CD14-positive monocyte (primary cell): ENCODE measurements at regions not wholly inside any gene's neighbourhood (a gene's known extent, or its start where the extent isn't known, plus 50 kb on each side); places are given as distances from the start of the nearest gene placed in this dataset.

Experiments used
- DNase-seq, 3 donors: peaks; one replicate each; pipeline ENCODE4 v3.0.0-alpha.2; 2011 to 2022
- H2AFZ ChIP-seq: 2 replicates; pipeline ENCODE4 v1.6.0; 2012; ENCODE audit warnings: mild to moderate bottlenecking, low read depth, low read length, inconsistent platforms; ENCODE audit not compliant: insufficient read depth, poor library complexity, severe bottlenecking
- H3K27ac ChIP-seq, 2 donors: 1 replicate in 1 of 2; 2 replicates in 1 of 2; pipeline ENCODE4 v1.5.1; 2012 to 2013; ENCODE audit warnings: low read length in 2 of 2, control low read depth in 1 of 2, inconsistent platforms in 1 of 2, low read depth in 1 of 2, mild to moderate bottlenecking in 1 of 2
- H3K27me3 ChIP-seq, 2 donors: one replicate each; pipeline versions ENCODE4 v1.6.0 to v1.6.1; 2011 to 2013; ENCODE audit warnings: low read length in 2 of 2; ENCODE audit not compliant: control insufficient read depth in 2 of 2, insufficient read depth in 2 of 2
- H3K36me3 ChIP-seq, 2 donors: replicated peaks in 1 of 2; 1 replicate in 1 of 2; 2 replicates in 1 of 2; pipeline versions ENCODE4 v1.5.1 to v1.6.1; 2012 to 2013; ENCODE audit warnings: low read length in 2 of 2, control low read depth in 1 of 2, inconsistent platforms in 1 of 2, mild to moderate bottlenecking in 1 of 2; ENCODE audit not compliant: insufficient read depth in 2 of 2, control insufficient read depth in 1 of 2
- H3K4me1 ChIP-seq, 2 donors: 1 replicate in 1 of 2; 2 replicates in 1 of 2; pipeline versions ENCODE4 v1.5.1 to v1.6.1; 2012 to 2013; ENCODE audit warnings: low read length in 2 of 2, control low read depth in 1 of 2, inconsistent platforms in 1 of 2, mild to moderate bottlenecking in 1 of 2, moderate library complexity in 1 of 2; ENCODE audit not compliant: insufficient read depth in 2 of 2, control insufficient read depth in 1 of 2
- H3K4me2 ChIP-seq: replicated peaks from 2 replicates; pipeline ENCODE3; 2012; ENCODE audit warnings: low read length, moderate library complexity, mild to moderate bottlenecking; ENCODE audit not compliant: poor library complexity, severe bottlenecking; ENCODE audit errors: extremely low read depth
- H3K4me3 ChIP-seq, 3 experiments: fragments of 200-600 bp in 1 of 3; sonication (generic) in 1 of 3; replicated peaks in 1 of 3; 1 replicate in 2 of 3; 2 replicates in 1 of 3; pipeline ENCODE4 v1.5.1; 2011 to 2013; ENCODE audit warnings: low read length in 3 of 3, mild to moderate bottlenecking in 3 of 3, control low read depth in 2 of 3, low read depth in 2 of 3, inconsistent platforms in 1 of 3, moderate library complexity in 1 of 3
- H3K79me2 ChIP-seq: 2 replicates; pipeline ENCODE4 v1.6.0; 2012; ENCODE audit warnings: mild to moderate bottlenecking, control low read depth, inconsistent platforms, low read length, moderate library complexity; ENCODE audit not compliant: insufficient read depth
- H3K9ac ChIP-seq: 2 replicates; pipeline ENCODE4 v1.6.0; 2017; ENCODE audit warnings: low read length, mild to moderate bottlenecking; ENCODE audit not compliant: insufficient read depth, poor library complexity, severe bottlenecking
- H3K9me3 ChIP-seq, 2 donors: replicated peaks in 1 of 2; 1 replicate in 1 of 2; 2 replicates in 1 of 2; pipeline versions ENCODE4 v1.5.1 to v1.6.1; 2012 to 2013; ENCODE audit warnings: low read length in 2 of 2, control low read depth in 1 of 2; ENCODE audit not compliant: control insufficient read depth in 1 of 2, insufficient read depth in 1 of 2
- H4K20me1 ChIP-seq: 2 replicates; pipeline ENCODE4 v1.6.0; 2012; ENCODE audit warnings: mild to moderate bottlenecking, low read length, control low read depth, moderate library complexity; ENCODE audit not compliant: insufficient read depth
- H3K27ac Mint-ChIP-seq, 7 donors: one replicate each; pipeline ENCODE4 v1.8.0; 2020; ENCODE audit warnings: mild to moderate bottlenecking in 7 of 7, mixed read lengths in 7 of 7, moderate library complexity in 6 of 7, inconsistent platforms in 2 of 7
- H3K27me3 Mint-ChIP-seq, 3 donors: one replicate each; pipeline ENCODE4 v1.8.0; 2021 to 2022; ENCODE audit warnings: low read depth in 3 of 3, mild to moderate bottlenecking in 3 of 3, mixed read lengths in 3 of 3, moderate library complexity in 3 of 3, inconsistent platforms in 1 of 3
- H3K36me3 Mint-ChIP-seq, 2 donors: one replicate each; pipeline ENCODE4 v1.8.0; 2020; ENCODE audit warnings: mixed read lengths in 2 of 2, inconsistent platforms in 1 of 2, mild to moderate bottlenecking in 1 of 2
- H3K4me1 Mint-ChIP-seq: one replicate; pipeline ENCODE4 v1.8.0; 2020; ENCODE audit warnings: mild to moderate bottlenecking, mixed read lengths
- H3K4me3 Mint-ChIP-seq, 2 donors: one replicate each; pipeline ENCODE4 v1.8.0; 2020; ENCODE audit warnings: mild to moderate bottlenecking in 2 of 2, mixed read lengths in 2 of 2, moderate library complexity in 1 of 2
- H3K9me3 Mint-ChIP-seq, 7 donors: one replicate each; pipeline ENCODE4 v1.8.0; 2020 to 2022; ENCODE audit warnings: mixed read lengths in 7 of 7, mild to moderate bottlenecking in 6 of 7, moderate library complexity in 6 of 7, inconsistent platforms in 2 of 7
- WGBS: methylation state at CpG from one replicate; pipeline ENCODE4 v1.1.5; 2013; ENCODE audit warnings: missing lambda C conversion rate; ENCODE audit not compliant: insufficient coverage; 5-methylcytosine and 5-hydroxymethylcytosine counted together
- intact Hi-C, 2 donors: fragments of 100-400 bp; cut with micrococcal nuclease; formaldehyde crosslinking; loops; one replicate each; pipeline versions ENCODE4 v1.15.0 to v1.15.1; 2023
- TF ChIP-seq, protein P1 (sequence below): fragments of 200-600 bp; IDR thresholded peaks from one replicate; pipeline ENCODE4 v1.8.0; 2022; ENCODE audit warnings: antibody characterized with exemption, mild to moderate bottlenecking

DNA sequence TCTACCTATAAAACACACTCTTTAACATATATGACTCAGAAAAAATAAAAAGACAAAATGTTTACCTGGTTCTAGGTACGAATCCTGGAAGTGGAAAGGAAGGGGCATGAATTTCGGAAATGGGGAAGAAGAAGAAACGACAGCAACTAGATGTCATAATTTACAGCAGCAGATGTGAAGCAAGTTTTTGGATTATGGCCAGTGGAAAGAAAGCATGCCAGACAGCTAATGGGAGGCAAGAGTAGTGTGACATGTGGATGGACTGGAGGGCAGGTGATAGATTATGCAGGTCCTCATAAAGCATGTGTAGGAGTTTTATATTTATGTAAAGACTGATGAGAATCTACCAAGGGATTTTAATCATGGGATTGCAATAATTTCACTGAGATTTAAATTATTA is 279.0 kb upstream of the TACR3 start:
- Mint-ChIP-seq H3K27ac (no peak overlapping the region), H3K9me3 (peaks cover 5 to 20% (median 11%) of the 10 kb centered on the region in 7 donors), H3K4me3 (no peak overlapping the region), H3K4me1 (no peaks in the 10 kb centered on the region), H3K27me3 (no peaks in the 10 kb centered on the region), H3K36me3 (no peaks in the 10 kb centered on the region)
- TF ChIP-seq, protein P1, sequence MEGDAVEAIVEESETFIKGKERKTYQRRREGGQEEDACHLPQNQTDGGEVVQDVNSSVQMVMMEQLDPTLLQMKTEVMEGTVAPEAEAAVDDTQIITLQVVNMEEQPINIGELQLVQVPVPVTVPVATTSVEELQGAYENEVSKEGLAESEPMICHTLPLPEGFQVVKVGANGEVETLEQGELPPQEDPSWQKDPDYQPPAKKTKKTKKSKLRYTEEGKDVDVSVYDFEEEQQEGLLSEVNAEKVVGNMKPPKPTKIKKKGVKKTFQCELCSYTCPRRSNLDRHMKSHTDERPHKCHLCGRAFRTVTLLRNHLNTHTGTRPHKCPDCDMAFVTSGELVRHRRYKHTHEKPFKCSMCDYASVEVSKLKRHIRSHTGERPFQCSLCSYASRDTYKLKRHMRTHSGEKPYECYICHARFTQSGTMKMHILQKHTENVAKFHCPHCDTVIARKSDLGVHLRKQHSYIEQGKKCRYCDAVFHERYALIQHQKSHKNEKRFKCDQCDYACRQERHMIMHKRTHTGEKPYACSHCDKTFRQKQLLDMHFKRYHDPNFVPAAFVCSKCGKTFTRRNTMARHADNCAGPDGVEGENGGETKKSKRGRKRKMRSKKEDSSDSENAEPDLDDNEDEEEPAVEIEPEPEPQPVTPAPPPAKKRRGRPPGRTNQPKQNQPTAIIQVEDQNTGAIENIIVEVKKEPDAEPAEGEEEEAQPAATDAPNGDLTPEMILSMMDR = no peak
- DNase-seq = no peak
- Histone ChIP-seq H3K4me1 (no peaks in the 10 kb centered on the region), H4K20me1 (no peaks in the 10 kb centered on the region), H3K36me3 (no peaks in the 10 kb centered on the region), H3K9ac (no peak overlapping the region), H3K79me2 (no peaks in the 10 kb centered on the region), H2AFZ (no peak overlapping the region), H3K4me2 (no peak overlapping the region), H3K4me3 (no peak overlapping the region), H3K9me3 (peaks cover 22 to 23% of the 10 kb centered on the region in 2 donors), H3K27ac (no peak overlapping the region), H3K27me3 (no peaks in the 10 kb centered on the region)
- 79% methylated on average over 3 of the region's 3 CpGs for WGBS
- intact Hi-C loops = no loop called here

DNA sequence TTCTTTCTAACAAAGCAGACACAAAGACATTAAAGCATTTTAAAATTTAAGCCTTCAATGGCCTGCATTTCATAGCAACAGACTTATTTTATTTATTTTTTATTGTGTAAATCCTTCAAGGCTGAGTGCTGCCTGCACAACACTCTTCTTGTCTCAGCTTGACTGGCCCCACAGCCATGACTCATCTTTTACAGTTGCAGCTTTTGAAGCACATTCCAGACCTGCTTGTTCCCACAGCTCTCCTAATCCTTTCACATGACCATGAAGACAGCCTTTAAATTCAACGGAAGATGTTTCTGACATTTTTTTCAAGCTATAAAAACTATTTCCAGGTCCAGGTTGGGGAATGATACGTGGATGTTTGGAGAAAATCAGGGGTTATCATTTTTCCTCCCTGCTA is 276.9 kb upstream of the TACR3 start:
- no peak overlapping the region for H3K27ac ChIP-seq
- no peak overlapping the region for H3K4me2 ChIP-seq
- Mint-ChIP-seq H3K27me3 (no peaks in the 10 kb centered on the region), H3K36me3 (no peaks in the 10 kb centered on the region), H3K4me3 (no peak overlapping the region), H3K4me1 (no peaks in the 10 kb centered on the region), H3K27ac (no peak overlapping the region), H3K9me3 (peaks cover 5 to 13% (median 9%) of the 10 kb centered on the region in 7 donors)
- DNase-seq = no peak
- WGBS = no CpG with 5 or more reads among the region's 2 CpGs
- H4K20me1 ChIP-seq = no peaks in the 10 kb centered on the region
- H3K36me3 ChIP-seq = no peaks in the 10 kb centered on the region
- H3K79me2 ChIP-seq = no peaks in the 10 kb centered on the region
- no peaks in the 10 kb centered on the region for H3K27me3 ChIP-seq
- H2AFZ ChIP-seq = no peak overlapping the region
- TF ChIP-seq, protein P1 = no peak
- H3K4me1 ChIP-seq = no peaks in the 10 kb centered on the region
- intact Hi-C loops = no loop called here
- peaks cover 12 to 14% of the 10 kb centered on the region in 2 donors for H3K9me3 ChIP-seq
- no peak overlapping the region for H3K9ac ChIP-seq
- no peak overlapping the region for H3K4me3 ChIP-seq
